LNCaP clone FGC (cell line): ENCODE measurements at regions not wholly inside any gene's neighbourhood (a gene's known extent, or its start where the extent isn't known, plus 50 kb on each side); places are given as distances from the start of the nearest gene placed in this dataset.
"Not testable (repeated sequence)": the region's sequence is repeated elsewhere in the genome, so short reads cannot be mapped to it uniquely, and the experiment has no call there.

Experiments
- DNase-seq: peaks from one replicate; pipeline ENCODE4 v3.0.0-alpha.2; 2011; ENCODE audit warnings: low read depth
- H3K4me3 ChIP-seq: 2 replicates; pipeline ENCODE4 v1.5.1; 2011; ENCODE audit warnings: mild to moderate bottlenecking, low read depth, low read length, control low read depth
- CTCF ChIP-seq: IDR thresholded peaks from 2 replicates; pipeline ENCODE4 v1.5.1; 2012; ENCODE audit warnings: mild to moderate bottlenecking; ENCODE audit not compliant: control insufficient read depth, insufficient read depth; ENCODE audit errors: extremely low read depth

- no peak overlapping the region for H3K4me3 ChIP-seq
- no peak for TF ChIP-seq CTCF
- DNase-seq: no peak
Observed at GRCh38 chr14:48086516-48086915, 411.1 kb upstream of the MDGA2 start.

- H3K4me3 ChIP-seq: no peak overlapping the region
- TF ChIP-seq CTCF: no peak
- DNase-seq: no peak
Observed at GRCh38 chr14:48075487-48075886, 400.1 kb upstream of the MDGA2 start.

- DNase-seq: no peak
- no peak for TF ChIP-seq CTCF
- no peak overlapping the region for H3K4me3 ChIP-seq
Observed at GRCh38 chr14:48052973-48053372, 377.6 kb upstream of the MDGA2 start.

GRCh38 chr14:48035836-48036235 lies 360.4 kb upstream of the MDGA2 start:
- no peak for DNase-seq
- H3K4me3 ChIP-seq: no peak overlapping the region
- no peak for TF ChIP-seq CTCF

GRCh38 chr14:48027115-48027514 lies 351.7 kb upstream of the MDGA2 start:
- H3K4me3 ChIP-seq: no peak overlapping the region
- no peak for DNase-seq
- TF ChIP-seq CTCF: no peak

- no peak overlapping the region for H3K4me3 ChIP-seq
- TF ChIP-seq CTCF: no peak
- no peak for DNase-seq
Observed at GRCh38 chr14:48023881-48024280, 348.5 kb upstream of the MDGA2 start.

- H3K4me3 ChIP-seq, DNase-seq: not testable (repeated sequence)
Observed at GRCh38 chr14:48011484-48011883, 336.1 kb upstream of the MDGA2 start.

GRCh38 chr14:48008646-48009045 lies 333.2 kb upstream of the MDGA2 start:
- H3K4me3 ChIP-seq: no peak overlapping the region
- DNase-seq: no peak
- TF ChIP-seq CTCF: no peak
